GM23338 (cell line): ENCODE measurements at regions not wholly inside any gene's neighbourhood (a gene's known extent, or its start where the extent isn't known, plus 50 kb on each side); places are given as distances from the start of the nearest gene placed in this dataset.

Experiments used
- ATAC-seq: fragments of 200-7000 bp; cut with Tn5 transposase; 3 replicates; pipeline ENCODE4 v1.9.1; 2020
- DNase-seq: peaks from one replicate; pipeline ENCODE4 v3.0.0-alpha.2; 2015; ENCODE audit warnings: low spot score
- H2AFZ ChIP-seq: fragments of 200-600 bp; sonication (generic); 2 replicates; pipeline ENCODE4 v1.8.0; 2016; ENCODE audit warnings: antibody characterized with exemption, mild to moderate bottlenecking, moderate library complexity
- H3F3A ChIP-seq: fragments of 200-600 bp; sonication (generic); replicated peaks from 2 replicates; pipeline ENCODE4 v1.8.0; 2017; ENCODE audit warnings: antibody characterized with exemption, mixed run types, low read depth
- H3K27ac ChIP-seq: fragments of 200-600 bp; sonication (generic); 2 replicates; pipeline ENCODE4 v1.6.1; 2016; ENCODE audit warnings: low read depth
- H3K27me3 ChIP-seq: fragments of 200-600 bp; sonication (generic); 2 replicates; pipeline ENCODE4 v1.8.0; 2016; ENCODE audit warnings: mild to moderate bottlenecking, mixed run types, moderate library complexity; ENCODE audit not compliant: insufficient read depth
- H3K36me3 ChIP-seq: fragments of 200-600 bp; sonication (generic); 2 replicates; pipeline ENCODE4 v1.8.0; 2016; ENCODE audit warnings: mild to moderate bottlenecking; ENCODE audit not compliant: insufficient read depth
- H3K4me1 ChIP-seq: fragments of 200-600 bp; sonication (generic); 2 replicates; pipeline ENCODE4 v1.8.0; 2016; ENCODE audit warnings: mild to moderate bottlenecking, moderate library complexity; ENCODE audit not compliant: insufficient read depth
- H3K4me2 ChIP-seq: fragments of 200-600 bp; sonication (generic); 2 replicates; pipeline ENCODE4 v1.7.1; 2017; ENCODE audit warnings: mixed run types
- H3K4me3 ChIP-seq: fragments of 200-600 bp; sonication (generic); 2 replicates; pipeline ENCODE4 v1.6.1; 2016; ENCODE audit warnings: mixed run types
- H3K79me2 ChIP-seq: fragments of 200-600 bp; sonication (generic); replicated peaks from 2 replicates; pipeline ENCODE4 v1.8.0; 2017; ENCODE audit warnings: mild to moderate bottlenecking; ENCODE audit not compliant: insufficient read depth
- H3K9me2 ChIP-seq: fragments of 200-600 bp; sonication (generic); 2 replicates; pipeline ENCODE4 v1.8.0; 2017; ENCODE audit not compliant: insufficient read depth
- H4K20me1 ChIP-seq: fragments of 200-600 bp; sonication (generic); replicated peaks from 2 replicates; pipeline ENCODE4 v1.8.0; 2017; ENCODE audit warnings: mild to moderate bottlenecking; ENCODE audit not compliant: insufficient read depth
- H3K27ac Mint-ChIP-seq: 2 replicates; pipeline ENCODE4 v1.8.0; 2020; ENCODE audit warnings: inconsistent platforms, mild to moderate bottlenecking, moderate library complexity, mixed read lengths
- H3K27me3 Mint-ChIP-seq: 3 replicates; pipeline ENCODE4 v1.8.0; 2022; ENCODE audit warnings: low read depth, mild to moderate bottlenecking, moderate library complexity, mixed read lengths, inconsistent platforms; ENCODE audit not compliant: insufficient read depth, poor library complexity
- H3K36me3 Mint-ChIP-seq: 3 replicates; pipeline ENCODE4 v1.8.0; 2021; ENCODE audit warnings: low read depth, mild to moderate bottlenecking, inconsistent platforms, moderate library complexity, mixed read lengths
- H3K4me1 Mint-ChIP-seq: 3 replicates; pipeline ENCODE4 v1.8.0; 2020; ENCODE audit warnings: mild to moderate bottlenecking, inconsistent platforms, mixed read lengths
- H3K4me3 Mint-ChIP-seq: 3 replicates; pipeline ENCODE4 v1.8.0; 2021; ENCODE audit warnings: moderate library complexity, mild to moderate bottlenecking, inconsistent platforms, mixed read lengths
- H3K9me3 Mint-ChIP-seq: 3 replicates; pipeline ENCODE4 v1.8.0; 2020; ENCODE audit warnings: moderate library complexity, mild to moderate bottlenecking, inconsistent platforms, mixed read lengths
- CREB1 ChIP-seq: fragments of 250-450 bp; sonication (Bioruptor Pico); IDR thresholded peaks from 2 replicates; pipeline ENCODE4 v1.5.0; 2020; ENCODE audit warnings: low read depth, mild to moderate bottlenecking, moderate library complexity
- ETS1 ChIP-seq: IDR thresholded peaks from 2 replicates; pipeline ENCODE4 v1.6.1; 2016; ENCODE audit warnings: antibody characterized with exemption
- EZH2 ChIP-seq: fragments of 200-600 bp; sonication (generic); IDR thresholded peaks from one replicate; pipeline ENCODE4 v1.8.0; 2017; ENCODE audit warnings: antibody characterized with exemption, mild to moderate bottlenecking, low read depth; ENCODE audit not compliant: unreplicated experiment
- EZH2phosphoT487 ChIP-seq: fragments of 200-600 bp; sonication (generic); IDR thresholded peaks from one replicate; pipeline ENCODE4 v1.8.1; 2018; ENCODE audit warnings: antibody characterized with exemption; ENCODE audit not compliant: unreplicated experiment
- JUNB ChIP-seq: IDR thresholded peaks from one replicate; pipeline ENCODE4 v1.6.1; 2016; ENCODE audit warnings: antibody characterized with exemption; ENCODE audit not compliant: unreplicated experiment
- NANOG ChIP-seq: IDR thresholded peaks from 2 replicates; pipeline ENCODE4 v1.6.1; 2016; ENCODE audit warnings: antibody characterized with exemption, borderline replicate concordance
- POLR2AphosphoS5 ChIP-seq: IDR thresholded peaks from 2 replicates; pipeline ENCODE4 v1.6.1; 2016; ENCODE audit warnings: antibody characterized with exemption, low read depth
- STAT1 ChIP-seq: IDR thresholded peaks from one replicate; pipeline ENCODE4 v1.6.1; 2016; ENCODE audit warnings: antibody characterized with exemption; ENCODE audit not compliant: unreplicated experiment
- ZNF114 ChIP-seq: fragments of 250-450 bp; sonication (Bioruptor Pico); IDR thresholded peaks from 2 replicates; pipeline ENCODE4 v1.5.0; 2020; ENCODE audit warnings: mild to moderate bottlenecking, moderate library complexity
- ZNF331 ChIP-seq: fragments of 250-450 bp; sonication (Bioruptor Pico); IDR thresholded peaks from 2 replicates; pipeline ENCODE4 v1.5.0; 2020; ENCODE audit warnings: low read depth, mild to moderate bottlenecking, moderate library complexity
- ZNF462 ChIP-seq: fragments of 250-450 bp; sonication (Bioruptor Pico); IDR thresholded peaks from 2 replicates; pipeline ENCODE4 v1.5.0; 2020; ENCODE audit warnings: mild to moderate bottlenecking, moderate library complexity
- TF ChIP-seq, protein P1 (sequence below), 2 experiments: fragments of 200-600 bp in 1 of 2; sonication (generic) in 1 of 2; conservative IDR thresholded peaks; 2 replicates each; pipeline versions ENCODE4 v1.5.1 to v1.6.1; 2016 to 2017; ENCODE audit warnings: antibody characterized with exemption in 2 of 2, low read depth in 2 of 2, mild to moderate bottlenecking in 2 of 2, moderate library complexity in 1 of 2
- TF ChIP-seq, protein P2 (sequence below): IDR thresholded peaks from one replicate; pipeline ENCODE4 v1.6.1; 2018; ENCODE audit warnings: antibody characterized with exemption; ENCODE audit not compliant: unreplicated experiment

- H3K4me3 Mint-ChIP-seq = no peak overlapping the region
- peaks cover 2% of the 10 kb centered on the region for H3K27me3 Mint-ChIP-seq
- DNase-seq = no peak
- Histone ChIP-seq H3K4me1 (0 out of 2 replicates have a peak, but pooled peaks cover 3% of the 10 kb centered on the region), H3K4me3 (no peak overlapping the region), H2AFZ (no peak overlapping the region), H3K27ac (no peak overlapping the region), H4K20me1 (no peaks in the 10 kb centered on the region), H3K9me2 (peaks cover 11% of the 10 kb centered on the region), H3F3A (no peaks in the 10 kb centered on the region), H3K27me3 (no peaks in the 10 kb centered on the region), H3K36me3 (no peaks in the 10 kb centered on the region), H3K4me2 (no peak overlapping the region), H3K79me2 (no peaks in the 10 kb centered on the region)
- H3K9me3 Mint-ChIP-seq = no peaks in the 10 kb centered on the region
- no peak for TF ChIP-seq CREB1
- no peak for TF ChIP-seq ZNF114
- TF ChIP-seq, protein P1, sequence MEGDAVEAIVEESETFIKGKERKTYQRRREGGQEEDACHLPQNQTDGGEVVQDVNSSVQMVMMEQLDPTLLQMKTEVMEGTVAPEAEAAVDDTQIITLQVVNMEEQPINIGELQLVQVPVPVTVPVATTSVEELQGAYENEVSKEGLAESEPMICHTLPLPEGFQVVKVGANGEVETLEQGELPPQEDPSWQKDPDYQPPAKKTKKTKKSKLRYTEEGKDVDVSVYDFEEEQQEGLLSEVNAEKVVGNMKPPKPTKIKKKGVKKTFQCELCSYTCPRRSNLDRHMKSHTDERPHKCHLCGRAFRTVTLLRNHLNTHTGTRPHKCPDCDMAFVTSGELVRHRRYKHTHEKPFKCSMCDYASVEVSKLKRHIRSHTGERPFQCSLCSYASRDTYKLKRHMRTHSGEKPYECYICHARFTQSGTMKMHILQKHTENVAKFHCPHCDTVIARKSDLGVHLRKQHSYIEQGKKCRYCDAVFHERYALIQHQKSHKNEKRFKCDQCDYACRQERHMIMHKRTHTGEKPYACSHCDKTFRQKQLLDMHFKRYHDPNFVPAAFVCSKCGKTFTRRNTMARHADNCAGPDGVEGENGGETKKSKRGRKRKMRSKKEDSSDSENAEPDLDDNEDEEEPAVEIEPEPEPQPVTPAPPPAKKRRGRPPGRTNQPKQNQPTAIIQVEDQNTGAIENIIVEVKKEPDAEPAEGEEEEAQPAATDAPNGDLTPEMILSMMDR (conservative IDR thresholded peaks at IDR 0.05; ENCODE audit: low read depth in 2 of 2) = no peak
- no peak for TF ChIP-seq ZNF331 (CRISPR knock-in tag)
- TF ChIP-seq EZH2 = no peak
- TF ChIP-seq, protein P2, sequence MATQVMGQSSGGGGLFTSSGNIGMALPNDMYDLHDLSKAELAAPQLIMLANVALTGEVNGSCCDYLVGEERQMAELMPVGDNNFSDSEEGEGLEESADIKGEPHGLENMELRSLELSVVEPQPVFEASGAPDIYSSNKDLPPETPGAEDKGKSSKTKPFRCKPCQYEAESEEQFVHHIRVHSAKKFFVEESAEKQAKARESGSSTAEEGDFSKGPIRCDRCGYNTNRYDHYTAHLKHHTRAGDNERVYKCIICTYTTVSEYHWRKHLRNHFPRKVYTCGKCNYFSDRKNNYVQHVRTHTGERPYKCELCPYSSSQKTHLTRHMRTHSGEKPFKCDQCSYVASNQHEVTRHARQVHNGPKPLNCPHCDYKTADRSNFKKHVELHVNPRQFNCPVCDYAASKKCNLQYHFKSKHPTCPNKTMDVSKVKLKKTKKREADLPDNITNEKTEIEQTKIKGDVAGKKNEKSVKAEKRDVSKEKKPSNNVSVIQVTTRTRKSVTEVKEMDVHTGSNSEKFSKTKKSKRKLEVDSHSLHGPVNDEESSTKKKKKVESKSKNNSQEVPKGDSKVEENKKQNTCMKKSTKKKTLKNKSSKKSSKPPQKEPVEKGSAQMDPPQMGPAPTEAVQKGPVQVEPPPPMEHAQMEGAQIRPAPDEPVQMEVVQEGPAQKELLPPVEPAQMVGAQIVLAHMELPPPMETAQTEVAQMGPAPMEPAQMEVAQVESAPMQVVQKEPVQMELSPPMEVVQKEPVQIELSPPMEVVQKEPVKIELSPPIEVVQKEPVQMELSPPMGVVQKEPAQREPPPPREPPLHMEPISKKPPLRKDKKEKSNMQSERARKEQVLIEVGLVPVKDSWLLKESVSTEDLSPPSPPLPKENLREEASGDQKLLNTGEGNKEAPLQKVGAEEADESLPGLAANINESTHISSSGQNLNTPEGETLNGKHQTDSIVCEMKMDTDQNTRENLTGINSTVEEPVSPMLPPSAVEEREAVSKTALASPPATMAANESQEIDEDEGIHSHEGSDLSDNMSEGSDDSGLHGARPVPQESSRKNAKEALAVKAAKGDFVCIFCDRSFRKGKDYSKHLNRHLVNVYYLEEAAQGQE = no peak
- TF ChIP-seq NANOG = no peak
- TF ChIP-seq ETS1 = no peak
- TF ChIP-seq ZNF462 (CRISPR knock-in tag) = no peak
- no peak for TF ChIP-seq STAT1
- no peak for TF ChIP-seq EZH2phosphoT487
- TF ChIP-seq POLR2AphosphoS5 = no peak
- no peak for TF ChIP-seq JUNB
- no peak for ATAC-seq
- peaks cover 6% of the 10 kb centered on the region for H3K4me1 Mint-ChIP-seq
- H3K36me3 Mint-ChIP-seq = no peaks in the 10 kb centered on the region
- peak overlapping the region; percentile 50 for H3K27ac Mint-ChIP-seq
These were observed 401.2 kb upstream of the SULF2 start for GRCh38 chr20:48186447-48186846.
